GM12878 (cell line): ENCODE measurements at regions not wholly inside any gene's neighbourhood (a gene's known extent, or its start where the extent isn't known, plus 50 kb on each side); places are given as distances from the start of the nearest gene placed in this dataset.

Experiments
- ATAC-seq: fragments of 200-7000 bp; cut with Tn5 transposase; 3 replicates; pipeline ENCODE4 v1.9.1; 2020; ENCODE audit warnings: mild to moderate bottlenecking, moderate library complexity
- BruUV-seq: library from RNA; stranded (reverse); fragments of 400-500 nt; replicated peaks from 2 replicates; lab custom pipeline; 2021; lab: Mats Ljungman, UMichigan
- CTCF ChIA-PET: fragments of 300-600 bp; sonication (Branson Sonifier 250); formaldehyde crosslinking; extraction: SDS; loops from one replicate; lab custom pipeline; 2021; ENCODE audit warnings: inconsistent platforms; lab: Yijun Ruan, JAX
- POLR2A ChIA-PET: fragments of 350-600 bp; formaldehyde crosslinking; extraction: SDS; loops from one replicate; lab custom pipeline; 2021; ENCODE audit warnings: inconsistent platforms; lab: Charles Lee
- RAD21 ChIA-PET: fragments of 300-600 bp; sonication (Branson Sonifier 250); formaldehyde crosslinking; loops from one replicate; lab custom pipeline; 2023; ENCODE audit warnings: antibody characterized with exemption; ENCODE audit not compliant: unreplicated experiment; lab: Charles Lee
- SMC1A ChIA-PET: fragments of 300-600 bp; sonication (Branson Sonifier 250); formaldehyde crosslinking; loops from one replicate; lab custom pipeline; 2023; ENCODE audit not compliant: unreplicated experiment, uncharacterized antibody; lab: Charles Lee
- DNase-seq: peaks from one replicate; pipeline ENCODE4 v3.0.0-alpha.2; 2011; ENCODE audit warnings: low read depth, low spot score
- FAIRE-seq: peaks from 3 replicates; lab custom pipeline; 2011; peaks lifted over from hg19 to GRCh38; lab: Jason Lieb, UNC
- H2AFZ ChIP-seq: 2 replicates; pipeline ENCODE4 v1.6.0; 2011; ENCODE audit warnings: low read depth, low read length, control low read depth; ENCODE audit not compliant: control insufficient read depth
- H3K27ac ChIP-seq: 2 replicates; pipeline ENCODE4 v1.5.1; 2011; ENCODE audit warnings: control low read depth; ENCODE audit not compliant: control insufficient read depth, insufficient read depth
- H3K27me3 ChIP-seq, 2 experiments: replicated peaks in 1 of 2; 2 replicates each; pipeline versions ENCODE4 v1.6.0 to v1.6.1; 2011; ENCODE audit warnings: low read length in 1 of 2; ENCODE audit not compliant: control insufficient read depth in 2 of 2, insufficient read depth in 2 of 2
- H3K36me3 ChIP-seq, 2 experiments: 2 replicates each; pipeline ENCODE4 v1.5.1; 2011; ENCODE audit warnings: low read length in 1 of 2; ENCODE audit not compliant: control insufficient read depth in 2 of 2, insufficient read depth in 2 of 2
- H3K4me1 ChIP-seq: 2 replicates; pipeline ENCODE4 v1.6.1; 2011; ENCODE audit warnings: mild to moderate bottlenecking, low read length, moderate library complexity, mixed read lengths; ENCODE audit not compliant: control insufficient read depth, insufficient read depth
- H3K4me2 ChIP-seq: 2 replicates; pipeline ENCODE4 v1.6.0; 2011; ENCODE audit warnings: control low read depth; ENCODE audit not compliant: control insufficient read depth, insufficient read depth
- H3K4me3 ChIP-seq: fragments of 200-600 bp; sonication (generic); 2 replicates; pipeline ENCODE4 v1.5.1; 2016
- H3K79me2 ChIP-seq: 2 replicates; pipeline ENCODE4 v1.6.0; 2011; ENCODE audit warnings: low read length; ENCODE audit not compliant: control insufficient read depth, insufficient read depth
- H3K9ac ChIP-seq: 2 replicates; pipeline ENCODE4 v1.8.0; 2011; ENCODE audit warnings: low read length, control low read depth, mixed read lengths; ENCODE audit not compliant: control insufficient read depth, insufficient read depth
- H3K9me3 ChIP-seq: replicated peaks from 3 replicates; pipeline ENCODE4 v1.5.1; 2011; ENCODE audit warnings: mild to moderate bottlenecking, low read length; ENCODE audit not compliant: control insufficient read depth, insufficient read depth
- H4K20me1 ChIP-seq: 2 replicates; pipeline ENCODE4 v1.6.0; 2011; ENCODE audit not compliant: control insufficient read depth, insufficient read depth
- BCL11A ChIP-seq: IDR thresholded peaks from 2 replicates; pipeline ENCODE4 v1.6.1; 2011; ENCODE audit warnings: low read depth, low read length
- EGR1 ChIP-seq, 2 experiments: IDR thresholded peaks; 1 replicate in 1 of 2; 2 replicates in 1 of 2; pipeline ENCODE4 v1.6.1; 2011 to 2012; ENCODE audit warnings: low read depth in 2 of 2, low read length in 2 of 2, borderline replicate concordance in 1 of 2, mild to moderate bottlenecking in 1 of 2, moderate library complexity in 1 of 2
- FOXM1 ChIP-seq: IDR thresholded peaks from 2 replicates; pipeline ENCODE4 v1.6.1; 2012; ENCODE audit warnings: low read depth, mild to moderate bottlenecking, inconsistent platforms, low read length, moderate library complexity
- NBN ChIP-seq: fragments of 450-650 bp; IDR thresholded peaks from 2 replicates; pipeline ENCODE4 v1.6.1; 2016
- NFYB ChIP-seq: IDR thresholded peaks from 2 replicates; pipeline ENCODE4 v1.6.1; 2011; ENCODE audit warnings: low read depth, mild to moderate bottlenecking, low read length, improper control_type of control experiment, moderate library complexity; ENCODE audit not compliant: insufficient read depth
- PBX3 ChIP-seq: IDR thresholded peaks from 2 replicates; pipeline ENCODE4 v1.6.1; 2011; ENCODE audit warnings: mild to moderate bottlenecking, low read depth, low read length, moderate library complexity; ENCODE audit not compliant: insufficient replicate concordance
- SREBF2 ChIP-seq: IDR thresholded peaks from 2 replicates; pipeline ENCODE4 v1.6.1; 2012; ENCODE audit warnings: mild to moderate bottlenecking, low read length
- STAT1 ChIP-seq: fragments of 450-650 bp; conservative IDR thresholded peaks from 2 replicates; pipeline ENCODE4 v1.6.1; 2014; ENCODE audit warnings: antibody characterized with exemption, mild to moderate bottlenecking
- TBL1XR1 ChIP-seq: IDR thresholded peaks from 2 replicates; pipeline ENCODE4 v1.6.1; 2012; ENCODE audit warnings: low read depth, low read length, improper control_type of control experiment
- ZZZ3 ChIP-seq: IDR thresholded peaks from 2 replicates; pipeline ENCODE4 v1.6.1; 2011; ENCODE audit warnings: low read depth; ENCODE audit not compliant: control insufficient read depth, insufficient read length
- WGBS: methylation state at CpG from one replicate; pipeline ENCODE4 v1.1.6; 2016; ENCODE audit warnings: low lambda C conversion rate; ENCODE audit not compliant: insufficient replicate concordance, insufficient coverage; ENCODE audit errors: missing lambda C conversion rate; 5-methylcytosine and 5-hydroxymethylcytosine counted together
- in situ Hi-C: fragments of 300-500 bp; cut with MboI; formaldehyde crosslinking; loops from 9 replicates; pipeline ENCODE4 v1.14.3; 2018; ENCODE audit warnings: mixed read lengths
- intact Hi-C: fragments of 100-400 bp; cut with micrococcal nuclease; formaldehyde crosslinking; loops from one replicate; pipeline ENCODE4 v1.14.2; 2022; ENCODE audit not compliant: unreplicated experiment
- TF ChIP-seq, protein P1 (sequence below): fragments of 450-650 bp; IDR thresholded peaks from 2 replicates; pipeline ENCODE4 v1.6.1; 2017; ENCODE audit warnings: mild to moderate bottlenecking, low read depth, inconsistent platforms; ENCODE audit not compliant: poor library complexity, severe bottlenecking
- TF ChIP-seq, protein P2 (sequence below): IDR thresholded peaks from 2 replicates; pipeline ENCODE4 v1.6.1; 2012; ENCODE audit warnings: low read depth, low read length, improper control_type of control experiment

- Histone ChIP-seq H3K4me1 (no peaks in the 10 kb centered on the region), H3K36me3 (no peaks in the 10 kb centered on the region), H2AFZ (no peak overlapping the region), H3K79me2 (no peaks in the 10 kb centered on the region), H3K27me3 (no peaks in the 10 kb centered on the region), H4K20me1 (no peaks in the 10 kb centered on the region), H3K4me3 (no peak overlapping the region), H3K9ac (no peak overlapping the region), H3K27ac (no peak overlapping the region), H3K9me3 (no peaks in the 10 kb centered on the region), H3K4me2 (no peak overlapping the region)
- POLR2A ChIA-PET = no interaction called here
- ATAC-seq (no peak), DNase-seq (no peak), FAIRE-seq (no peak)
- TF ChIP-seq PBX3 = no peak
- TF ChIP-seq TBL1XR1 = no peak
- no peak for TF ChIP-seq SREBF2
- no TSS peak for BruUV-seq
- intact Hi-C loops = no loop called here
- CTCF ChIA-PET = interaction anchor here (1.1 to 1.3 kb wide), 2 partner anchors 20 to 23 kb away, joined by 3 read pairs; no protein-coding TSS in a partner anchor
- in situ Hi-C loops = no loop called here
- 37% methylated on average over 2 of the region's 2 CpGs for WGBS
- RAD21 ChIA-PET = no interaction called here
- SMC1A ChIA-PET = interaction anchor here (1.3 kb wide), 1 partner anchor 16 kb away, joined by 3 read pairs; no protein-coding TSS in a partner anchor
Observed at GRCh38 chr4:46508216-46508615, 118.3 kb upstream of the GABRA2 start.

DNA sequence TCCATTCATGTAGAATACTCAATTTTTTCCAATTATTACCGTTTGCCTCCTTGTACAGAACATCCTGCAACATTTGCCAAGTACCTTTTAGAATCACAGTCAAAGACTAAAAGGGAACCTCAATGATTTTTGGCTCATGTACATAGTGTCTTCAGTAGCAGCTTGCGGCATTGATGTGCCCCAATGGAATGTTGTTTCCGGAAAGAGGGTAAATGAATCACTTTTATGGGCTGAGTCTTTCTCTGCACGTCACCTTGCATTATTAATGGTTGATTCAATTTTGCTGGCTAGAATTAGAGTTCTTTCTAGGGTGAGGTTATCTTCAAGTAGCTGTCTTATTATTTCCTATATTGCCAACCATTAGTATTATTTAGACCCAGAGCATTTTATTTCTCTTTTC lies 116.9 kb upstream of the GABRA2 start:
- H2AFZ ChIP-seq = no peak overlapping the region
- no TSS peak for BruUV-seq
- in situ Hi-C loops (no loop called here), intact Hi-C loops (no loop called here)
- FAIRE-seq = no peak
- no peak overlapping the region for H3K27ac ChIP-seq
- RAD21 ChIA-PET = no interaction called here
- no peaks in the 10 kb centered on the region for H3K9me3 ChIP-seq
- H3K79me2 ChIP-seq = no peaks in the 10 kb centered on the region
- no peak for TF ChIP-seq BCL11A
- no peak for TF ChIP-seq ZZZ3
- TF ChIP-seq, protein P1, sequence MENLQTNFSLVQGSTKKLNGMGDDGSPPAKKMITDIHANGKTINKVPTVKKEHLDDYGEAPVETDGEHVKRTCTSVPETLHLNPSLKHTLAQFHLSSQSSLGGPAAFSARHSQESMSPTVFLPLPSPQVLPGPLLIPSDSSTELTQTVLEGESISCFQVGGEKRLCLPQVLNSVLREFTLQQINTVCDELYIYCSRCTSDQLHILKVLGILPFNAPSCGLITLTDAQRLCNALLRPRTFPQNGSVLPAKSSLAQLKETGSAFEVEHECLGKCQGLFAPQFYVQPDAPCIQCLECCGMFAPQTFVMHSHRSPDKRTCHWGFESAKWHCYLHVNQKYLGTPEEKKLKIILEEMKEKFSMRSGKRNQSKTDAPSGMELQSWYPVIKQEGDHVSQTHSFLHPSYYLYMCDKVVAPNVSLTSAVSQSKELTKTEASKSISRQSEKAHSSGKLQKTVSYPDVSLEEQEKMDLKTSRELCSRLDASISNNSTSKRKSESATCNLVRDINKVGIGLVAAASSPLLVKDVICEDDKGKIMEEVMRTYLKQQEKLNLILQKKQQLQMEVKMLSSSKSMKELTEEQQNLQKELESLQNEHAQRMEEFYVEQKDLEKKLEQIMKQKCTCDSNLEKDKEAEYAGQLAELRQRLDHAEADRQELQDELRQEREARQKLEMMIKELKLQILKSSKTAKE = no peak
- no peak for TF ChIP-seq FOXM1
- TF ChIP-seq EGR1 (IDR thresholded peaks at IDR 0.05; ENCODE audit: borderline replicate concordance in 1 of 2, low read depth in 2 of 2, low read length in 2 of 2) = no peak
- no peak for TF ChIP-seq NBN
- TF ChIP-seq NFYB = no peak
- no peak for TF ChIP-seq STAT1
- TF ChIP-seq, protein P2, sequence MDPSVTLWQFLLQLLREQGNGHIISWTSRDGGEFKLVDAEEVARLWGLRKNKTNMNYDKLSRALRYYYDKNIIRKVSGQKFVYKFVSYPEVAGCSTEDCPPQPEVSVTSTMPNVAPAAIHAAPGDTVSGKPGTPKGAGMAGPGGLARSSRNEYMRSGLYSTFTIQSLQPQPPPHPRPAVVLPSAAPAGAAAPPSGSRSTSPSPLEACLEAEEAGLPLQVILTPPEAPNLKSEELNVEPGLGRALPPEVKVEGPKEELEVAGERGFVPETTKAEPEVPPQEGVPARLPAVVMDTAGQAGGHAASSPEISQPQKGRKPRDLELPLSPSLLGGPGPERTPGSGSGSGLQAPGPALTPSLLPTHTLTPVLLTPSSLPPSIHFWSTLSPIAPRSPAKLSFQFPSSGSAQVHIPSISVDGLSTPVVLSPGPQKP = no peak
- ATAC-seq = no peak
- SMC1A ChIA-PET = interaction anchor here (1.3 to 1.4 kb wide), 2 partner anchors 13 to 15 kb away, joined by 3 read pairs; no protein-coding TSS in a partner anchor
- no peak overlapping the region for H3K4me2 ChIP-seq
- H3K9ac ChIP-seq = no peak overlapping the region
- no peaks in the 10 kb centered on the region for H4K20me1 ChIP-seq
- POLR2A ChIA-PET = no interaction called here
- CTCF ChIA-PET = interaction anchor here (0.7 to 1.3 kb wide), 3 partner anchors 16 to 716 kb away, joined by 3 to 4 read pairs (median 3); no protein-coding TSS in a partner anchor
- WGBS = 42% methylated on average over 4 of the region's 4 CpGs
- H3K36me3 ChIP-seq = no peaks in the 10 kb centered on the region
- no peaks in the 10 kb centered on the region for H3K27me3 ChIP-seq
- H3K4me3 ChIP-seq = no peak overlapping the region
- H3K4me1 ChIP-seq = no peaks in the 10 kb centered on the region
- DNase-seq = no peak
